Body of pancreas (tissue), 4 donors: ENCODE measurements at regions not wholly inside any gene's neighbourhood (a gene's known extent, or its start where the extent isn't known, plus 50 kb on each side); places are given as distances from the start of the nearest gene placed in this dataset.

Experiments
- ATAC-seq: fragments of 150-250 bp; one replicate; pipeline ENCODE4 v1.9.1; 2016
- DNase-seq, 4 donors: peaks; one replicate each; pipeline ENCODE4 v3.0.0-alpha.2; 2019
- H3K27ac ChIP-seq, 4 donors: fragments of 200-600 bp; sonication (generic); 1 replicate in 3 of 4; 2 replicates in 1 of 4; pipeline versions ENCODE4 v1.5.1 to v1.6.1; 2016 to 2019; ENCODE audit warnings: mild to moderate bottlenecking in 1 of 4, mixed read lengths in 1 of 4, moderate library complexity in 1 of 4
- H3K27me3 ChIP-seq, 2 donors: fragments of 200-600 bp; sonication (generic); one replicate each; pipeline ENCODE4 v1.6.0; 2016; ENCODE audit warnings: mild to moderate bottlenecking in 1 of 2
- H3K36me3 ChIP-seq, 2 donors: fragments of 200-600 bp; sonication (generic); replicated peaks in 1 of 2; 2 replicates each; pipeline ENCODE4 v1.5.1; 2016; ENCODE audit warnings: low read depth in 2 of 2; ENCODE audit not compliant: insufficient read depth in 1 of 2
- H3K4me1 ChIP-seq: fragments of 200-600 bp; sonication (generic); one replicate; pipeline ENCODE4 v1.6.0; 2016
- H3K4me3 ChIP-seq, 2 donors: fragments of 200-600 bp; sonication (generic); 1 replicate in 1 of 2; 2 replicates in 1 of 2; pipeline ENCODE4 v1.5.1; 2016 to 2019
- H3K9me3 ChIP-seq, 3 donors: fragments of 200-600 bp; sonication (generic); 1 replicate in 2 of 3; 2 replicates in 1 of 3; pipeline ENCODE4 v1.5.1; 2016
- CTCF ChIP-seq, 7 experiments: fragments of 450-650 bp in 4 of 7; fragments of 200-600 bp in 3 of 7; sonication (generic) in 3 of 7; IDR thresholded peaks; one replicate each; pipeline ENCODE4 v1.5.1; 2016 to 2019; ENCODE audit warnings: antibody characterized with exemption in 7 of 7
- POLR2A ChIP-seq, 3 donors: fragments of 450-650 bp; IDR thresholded peaks; one replicate each; pipeline ENCODE4 v1.6.1; 2016; ENCODE audit warnings: antibody characterized with exemption in 3 of 3, mild to moderate bottlenecking in 2 of 3
- WGBS, 2 donors: methylation state at CpG; one replicate each; pipeline ENCODE4 v1.1.5; 2017; 5-methylcytosine and 5-hydroxymethylcytosine counted together
- intact Hi-C: fragments of 100-400 bp; cut with DNase I; formaldehyde crosslinking; loops from one replicate; pipeline ENCODE4 v1.15.1; 2023

GRCh38 chr20:51269671-51270070 is 246.8 kb upstream of the KCNG1 start:
- no peak for TF ChIP-seq POLR2A (IDR thresholded peaks at IDR 0.05)
- no peak for TF ChIP-seq CTCF (IDR thresholded peaks at IDR 0.05)
- Histone ChIP-seq H3K27me3 (no peaks in the 10 kb centered on the region), H3K9me3 (peaks cover 0 to 11% (median 0%) of the 10 kb centered on the region in 3 donors), H3K4me3 (no peak overlapping the region), H3K27ac (no peak overlapping the region), H3K4me1 (no peaks in the 10 kb centered on the region), H3K36me3 (no peaks in the 10 kb centered on the region)
- intact Hi-C loops, result no loop called here
- DNase-seq (no peak), ATAC-seq (no peak)
- 76 to 85% methylated on average over 4 of the region's 4 CpGs for WGBS, 2 donors

GRCh38 chr20:51267679-51268078 is 244.8 kb upstream of the KCNG1 start:
- DNase-seq (no peak), ATAC-seq (no peak)
- H3K9me3 ChIP-seq, result peaks cover 0 to 11% (median 0%) of the 10 kb centered on the region in 3 donors
- H3K36me3 ChIP-seq, result no peaks in the 10 kb centered on the region
- no peak for TF ChIP-seq CTCF (IDR thresholded peaks at IDR 0.05)
- TF ChIP-seq POLR2A (IDR thresholded peaks at IDR 0.05), result no peak
- intact Hi-C loops, result no loop called here
- no peak overlapping the region for H3K27ac ChIP-seq
- no peaks in the 10 kb centered on the region for H3K4me1 ChIP-seq
- no peak overlapping the region for H3K4me3 ChIP-seq
- H3K27me3 ChIP-seq, result no peaks in the 10 kb centered on the region
- WGBS, 2 donors, result 78 to 81% methylated on average over 6 to 7 of the region's 7 CpGs

- TF ChIP-seq POLR2A (IDR thresholded peaks at IDR 0.05), result no peak
- TF ChIP-seq CTCF (IDR thresholded peaks at IDR 0.05), result no peak
- ATAC-seq (no peak), DNase-seq (no peak)
- no peak overlapping the region for H3K4me3 ChIP-seq
- no peaks in the 10 kb centered on the region for H3K27me3 ChIP-seq
- WGBS, 2 donors, result 72 to 77% methylated on average over 7 of the region's 7 CpGs
- H3K27ac ChIP-seq, result no peak overlapping the region
- intact Hi-C loops, result no loop called here
- H3K4me1 ChIP-seq, result no peaks in the 10 kb centered on the region
- H3K9me3 ChIP-seq, result peaks cover 0 to 11% (median 0%) of the 10 kb centered on the region in 3 donors
- H3K36me3 ChIP-seq, result no peaks in the 10 kb centered on the region
These were observed 243.4 kb upstream of the KCNG1 start for GRCh38 chr20:51266353-51266752.

- no peaks in the 10 kb centered on the region for H3K4me1 ChIP-seq
- TF ChIP-seq CTCF (IDR thresholded peaks at IDR 0.05) (no peak), POLR2A (IDR thresholded peaks at IDR 0.05) (no peak)
- no peaks in the 10 kb centered on the region for H3K36me3 ChIP-seq
- intact Hi-C loops, result no loop called here
- no peak overlapping the region for H3K27ac ChIP-seq
- H3K9me3 ChIP-seq, result peaks cover 0 to 4% (median 0%) of the 10 kb centered on the region in 3 donors
- H3K4me3 ChIP-seq, result no peak overlapping the region
- no peak for ATAC-seq
- no peaks in the 10 kb centered on the region for H3K27me3 ChIP-seq
- whole genome bisulfite sequencing, 2 donors, result 72 to 79% methylated on average over 1 of the region's 1 CpG
- DNase-seq, result no peak
These were observed 242.5 kb upstream of the KCNG1 start for GRCh38 chr20:51265361-51265760.

- intact Hi-C loops, result no loop called here
- WGBS, 2 donors, result 55 to 56% methylated on average over 9 of the region's 9 CpGs
- H3K4me3 ChIP-seq, result no peak overlapping the region
- no peak overlapping the region for H3K27ac ChIP-seq
- no peaks in the 10 kb centered on the region for H3K36me3 ChIP-seq
- H3K27me3 ChIP-seq, result no peaks in the 10 kb centered on the region
- DNase-seq (no peak), ATAC-seq (no peak)
- H3K9me3 ChIP-seq, result no peaks in the 10 kb centered on the region
- no peaks in the 10 kb centered on the region for H3K4me1 ChIP-seq
- TF ChIP-seq CTCF (IDR thresholded peaks at IDR 0.05) (no peak), POLR2A (IDR thresholded peaks at IDR 0.05) (no peak)
These were observed 239.3 kb upstream of the KCNG1 start for GRCh38 chr20:51262240-51262639.
